ENCODE measurements at regions not wholly inside any gene's neighbourhood (a gene's known extent, or its start where the extent isn't known, plus 50 kb on each side); places are given as distances from the start of the nearest gene placed in this dataset.

GRCh38 chr15:81534124-81534523 lies 160.1 kb upstream of the TMC3 start:
- TF ChIP-seq EZH2 (IDR thresholded peaks at IDR 0.05; ENCODE audit: borderline replicate concordance) (no peak), CTCF (IDR thresholded peaks at IDR 0.05; ENCODE audit: poor library complexity) (no peak), EZH2phosphoT487 (IDR thresholded peaks at IDR 0.05; ENCODE audit: low read depth, severe bottlenecking, unreplicated experiment) (no peak)

Data from hepatocyte (in vitro differentiated cells).